HCT116 (cell line): ENCODE measurements at regions not wholly inside any gene's neighbourhood (a gene's known extent, or its start where the extent isn't known, plus 50 kb on each side); places are given as distances from the start of the nearest gene placed in this dataset.

ENCODE experiments used
- CBX3 ChIP-seq: IDR thresholded peaks from 2 replicates; pipeline ENCODE4 v1.6.1; 2012; ENCODE audit warnings: low read depth
- ELF1 ChIP-seq: IDR thresholded peaks from 2 replicates; pipeline ENCODE4 v1.6.1; 2012; ENCODE audit warnings: low read depth, borderline replicate concordance
- EZH2 ChIP-seq: fragments of 200-600 bp; sonication (generic); IDR thresholded peaks from 2 replicates; pipeline ENCODE4 v1.6.1; 2017; ENCODE audit warnings: antibody characterized with exemption, mixed run types
- EZH2phosphoT487 ChIP-seq: fragments of 200-600 bp; IDR thresholded peaks from 2 replicates; pipeline ENCODE4 v1.6.1; 2018; ENCODE audit warnings: antibody characterized with exemption, borderline replicate concordance
- POLR2A ChIP-seq: IDR thresholded peaks from 2 replicates; pipeline ENCODE4 v1.7.0; 2011; ENCODE audit warnings: borderline replicate concordance; ENCODE audit not compliant: insufficient read depth, insufficient read length; ENCODE audit errors: extremely low read depth
- POLR2AphosphoS5 ChIP-seq: IDR thresholded peaks from 2 replicates; pipeline ENCODE4 v1.6.1; 2011; ENCODE audit warnings: mild to moderate bottlenecking, low read depth, low read length, moderate library complexity
- YY1 ChIP-seq: IDR thresholded peaks from 2 replicates; pipeline ENCODE4 v1.6.1; 2011; ENCODE audit warnings: low read length, low read depth, moderate library complexity, mild to moderate bottlenecking; ENCODE audit not compliant: insufficient replicate concordance; ENCODE audit errors: extremely low read depth
- TF ChIP-seq, protein P1 (sequence below): IDR thresholded peaks from 2 replicates; pipeline ENCODE4 v1.6.1; 2011; ENCODE audit warnings: mild to moderate bottlenecking, low read length, moderate library complexity; ENCODE audit not compliant: insufficient replicate concordance; ENCODE audit errors: extremely low read depth
- TF ChIP-seq, protein P2 (sequence below), 3 experiments: fragments of 200-600 bp in 1 of 3; sonication (generic) in 1 of 3; IDR thresholded peaks in 2 of 3; conservative IDR thresholded peaks in 1 of 3; 2 replicates each; pipeline ENCODE4 v1.5.1; 2012 to 2017; ENCODE audit warnings: low read depth in 2 of 3, low read length in 2 of 3, antibody characterized with exemption in 1 of 3, borderline replicate concordance in 1 of 3, control low read depth in 1 of 3, mild to moderate bottlenecking in 1 of 3, mixed read lengths in 1 of 3, mixed run types in 1 of 3, moderate library complexity in 1 of 3; ENCODE audit not compliant: insufficient read depth in 1 of 3
- TF ChIP-seq, protein P3 (sequence below): IDR thresholded peaks from 2 replicates; pipeline ENCODE4 v1.6.1; 2012

DNA sequence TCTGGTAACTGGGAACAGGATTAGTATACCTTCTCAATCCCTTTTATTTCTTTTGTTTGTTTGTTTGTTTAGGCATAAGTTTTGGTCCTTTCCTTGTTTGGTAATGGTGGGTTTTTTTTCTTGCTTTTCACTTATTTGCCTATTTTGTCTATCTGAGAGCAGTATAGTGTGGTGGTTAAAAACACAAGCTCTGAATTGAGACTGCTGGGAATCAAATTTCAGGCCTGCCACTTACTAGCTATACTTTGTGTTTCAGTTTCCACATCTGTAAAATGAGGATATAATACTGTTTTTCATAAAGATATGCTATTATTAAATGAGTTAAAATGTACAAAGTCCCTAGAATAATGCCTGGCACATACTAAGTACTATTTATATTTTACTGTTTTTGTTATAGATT, 81.6 kb upstream of the IVNS1ABP start:
- no peak for TF ChIP-seq CBX3
- TF ChIP-seq, protein P1, sequence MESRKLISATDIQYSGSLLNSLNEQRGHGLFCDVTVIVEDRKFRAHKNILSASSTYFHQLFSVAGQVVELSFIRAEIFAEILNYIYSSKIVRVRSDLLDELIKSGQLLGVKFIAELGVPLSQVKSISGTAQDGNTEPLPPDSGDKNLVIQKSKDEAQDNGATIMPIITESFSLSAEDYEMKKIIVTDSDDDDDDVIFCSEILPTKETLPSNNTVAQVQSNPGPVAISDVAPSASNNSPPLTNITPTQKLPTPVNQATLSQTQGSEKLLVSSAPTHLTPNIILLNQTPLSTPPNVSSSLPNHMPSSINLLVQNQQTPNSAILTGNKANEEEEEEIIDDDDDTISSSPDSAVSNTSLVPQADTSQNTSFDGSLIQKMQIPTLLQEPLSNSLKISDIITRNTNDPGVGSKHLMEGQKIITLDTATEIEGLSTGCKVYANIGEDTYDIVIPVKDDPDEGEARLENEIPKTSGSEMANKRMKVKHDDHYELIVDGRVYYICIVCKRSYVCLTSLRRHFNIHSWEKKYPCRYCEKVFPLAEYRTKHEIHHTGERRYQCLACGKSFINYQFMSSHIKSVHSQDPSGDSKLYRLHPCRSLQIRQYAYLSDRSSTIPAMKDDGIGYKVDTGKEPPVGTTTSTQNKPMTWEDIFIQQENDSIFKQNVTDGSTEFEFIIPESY = no peak
- TF ChIP-seq, protein P2, sequence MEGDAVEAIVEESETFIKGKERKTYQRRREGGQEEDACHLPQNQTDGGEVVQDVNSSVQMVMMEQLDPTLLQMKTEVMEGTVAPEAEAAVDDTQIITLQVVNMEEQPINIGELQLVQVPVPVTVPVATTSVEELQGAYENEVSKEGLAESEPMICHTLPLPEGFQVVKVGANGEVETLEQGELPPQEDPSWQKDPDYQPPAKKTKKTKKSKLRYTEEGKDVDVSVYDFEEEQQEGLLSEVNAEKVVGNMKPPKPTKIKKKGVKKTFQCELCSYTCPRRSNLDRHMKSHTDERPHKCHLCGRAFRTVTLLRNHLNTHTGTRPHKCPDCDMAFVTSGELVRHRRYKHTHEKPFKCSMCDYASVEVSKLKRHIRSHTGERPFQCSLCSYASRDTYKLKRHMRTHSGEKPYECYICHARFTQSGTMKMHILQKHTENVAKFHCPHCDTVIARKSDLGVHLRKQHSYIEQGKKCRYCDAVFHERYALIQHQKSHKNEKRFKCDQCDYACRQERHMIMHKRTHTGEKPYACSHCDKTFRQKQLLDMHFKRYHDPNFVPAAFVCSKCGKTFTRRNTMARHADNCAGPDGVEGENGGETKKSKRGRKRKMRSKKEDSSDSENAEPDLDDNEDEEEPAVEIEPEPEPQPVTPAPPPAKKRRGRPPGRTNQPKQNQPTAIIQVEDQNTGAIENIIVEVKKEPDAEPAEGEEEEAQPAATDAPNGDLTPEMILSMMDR (IDR thresholded peaks at IDR 0.05 in 2 of 3, conservative IDR thresholded peaks at IDR 0.05 in 1 of 3; ENCODE audit: borderline replicate concordance in 1 of 3, insufficient read depth in 1 of 3, low read depth in 2 of 3, low read length in 2 of 3) = no peak
- no peak for TF ChIP-seq POLR2AphosphoS5
- TF ChIP-seq EZH2 = no peak
- TF ChIP-seq, protein P3, sequence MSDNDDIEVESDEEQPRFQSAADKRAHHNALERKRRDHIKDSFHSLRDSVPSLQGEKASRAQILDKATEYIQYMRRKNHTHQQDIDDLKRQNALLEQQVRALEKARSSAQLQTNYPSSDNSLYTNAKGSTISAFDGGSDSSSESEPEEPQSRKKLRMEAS = no peak
- no peak for TF ChIP-seq YY1
- no peak for TF ChIP-seq POLR2A
- TF ChIP-seq ELF1 = no peak
- no peak for TF ChIP-seq EZH2phosphoT487
